Hippocampal formation (tissue), 2 donors: ENCODE measurements at regions not wholly inside any gene's neighbourhood (a gene's known extent, or its start where the extent isn't known, plus 50 kb on each side); places are given as distances from the start of the nearest gene placed in this dataset.
"Not testable (repeated sequence)": the region's sequence is repeated elsewhere in the genome, so short reads cannot be mapped to it uniquely, and the experiment has no call there.

ENCODE experiments used
- DNase-seq, 2 donors: peaks; one replicate each; lab custom pipeline; 2025; lab: John Stamatoyannopoulos, UW

- DNase-seq: no peak
Observed at GRCh38 chr9:113705306-113705927, 170.7 kb upstream of the ZNF618 start.

- no peak for DNase-seq
Observed at GRCh38 chr9:113705928-113706519, 170.1 kb upstream of the ZNF618 start.

- no peak for DNase-seq
Observed at GRCh38 chr9:113707953-113708695, 168.0 kb upstream of the ZNF618 start.

- no peak for DNase-seq
Observed at GRCh38 chr9:113708821-113709713, 167.0 kb upstream of the ZNF618 start.

GRCh38 chr9:113709721-113710120 is 166.4 kb upstream of the ZNF618 start:
- DNase-seq: no peak

- no peak for DNase-seq
Observed at GRCh38 chr9:113711251-113711650, 164.9 kb upstream of the ZNF618 start.

GRCh38 chr9:113712053-113712452 is 164.1 kb upstream of the ZNF618 start:
- DNase-seq: no peak

GRCh38 chr9:113715086-113715485 is 161.0 kb upstream of the ZNF618 start:
- DNase-seq: no peak

- DNase-seq: no peak
Observed at GRCh38 chr9:113719919-113720318, 156.2 kb upstream of the ZNF618 start.

GRCh38 chr9:113720495-113720894 is 155.6 kb upstream of the ZNF618 start:
- no peak for DNase-seq

- no peak for DNase-seq
Observed at GRCh38 chr9:113721856-113722255, 154.3 kb upstream of the ZNF618 start.

GRCh38 chr9:113724202-113724601 is 151.9 kb upstream of the ZNF618 start:
- no peak for DNase-seq

- DNase-seq: no peak
Observed at GRCh38 chr9:113728989-113729388, 147.1 kb upstream of the ZNF618 start.

GRCh38 chr9:113734826-113735225 is 141.3 kb upstream of the ZNF618 start:
- DNase-seq: no peak

GRCh38 chr9:113737517-113738271 is 138.4 kb upstream of the ZNF618 start:
- no peak for DNase-seq

GRCh38 chr9:113738496-113738892 is 137.6 kb upstream of the ZNF618 start:
- DNase-seq: no peak

- no peak for DNase-seq
Observed at GRCh38 chr9:113738893-113739604, 137.1 kb upstream of the ZNF618 start.

GRCh38 chr9:113739605-113740507 is 136.3 kb upstream of the ZNF618 start:
- not testable (repeated sequence) for DNase-seq
